GM21390 (cell line): ENCODE measurements at regions not wholly inside any gene's neighbourhood (a gene's known extent, or its start where the extent isn't known, plus 50 kb on each side); places are given as distances from the start of the nearest gene placed in this dataset.

Source experiments
- ATAC-seq: cut with Tn5 transposase; IDR thresholded peaks from one replicate; pipeline ENCODE4 v1.9.1; 2021; ENCODE audit not compliant: unreplicated experiment

- no peak for ATAC-seq
These were observed 108.2 kb upstream of the PROK2 start for GRCh38 chr3:71893122-71893521.

DNA sequence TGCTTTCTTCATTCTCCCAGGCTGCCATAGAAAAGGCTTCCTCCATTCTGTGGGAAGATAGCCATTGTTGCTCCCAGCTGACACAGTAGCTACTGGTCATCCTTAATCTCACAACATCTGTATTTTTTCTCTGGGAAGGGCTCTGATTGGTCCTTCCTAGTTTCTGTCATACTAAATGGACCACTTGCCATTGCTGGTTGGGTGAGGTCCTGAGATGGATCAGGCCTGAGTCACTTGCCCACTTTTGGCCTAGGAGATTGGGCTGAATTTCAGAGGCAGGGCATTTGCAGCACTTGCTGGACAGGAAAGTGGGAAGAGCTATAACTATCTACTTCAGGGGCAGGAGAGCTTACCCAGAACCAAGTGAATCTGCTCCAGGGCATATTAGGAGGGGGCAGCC is 106.5 kb upstream of the PROK2 start:
- ATAC-seq: no peak

- ATAC-seq: no peak
These were observed 105.5 kb upstream of the PROK2 start for GRCh38 chr3:71890356-71890931.

DNA sequence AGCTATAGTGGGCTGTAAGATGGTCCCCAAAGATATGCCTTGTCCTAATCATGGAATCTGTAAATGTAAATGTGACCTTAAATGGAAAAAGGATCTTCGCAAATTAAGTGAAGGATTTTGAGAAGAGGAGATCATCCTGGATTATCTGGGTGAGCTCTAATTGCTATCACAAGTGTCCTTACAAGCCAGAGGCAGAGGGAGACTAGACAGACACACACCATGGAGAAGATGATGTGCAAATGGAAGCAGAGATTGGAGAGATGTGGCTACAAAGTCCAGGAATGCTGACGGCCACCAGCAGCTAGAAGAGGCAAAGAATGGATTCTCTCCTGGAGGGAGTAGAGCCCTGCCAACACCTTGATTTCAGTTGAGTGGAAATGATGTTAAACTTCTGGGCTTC is 102.3 kb upstream of the PROK2 start:
- ATAC-seq: no peak

- ATAC-seq: no peak
These were observed 100.1 kb upstream of the PROK2 start for GRCh38 chr3:71885006-71885405.

DNA sequence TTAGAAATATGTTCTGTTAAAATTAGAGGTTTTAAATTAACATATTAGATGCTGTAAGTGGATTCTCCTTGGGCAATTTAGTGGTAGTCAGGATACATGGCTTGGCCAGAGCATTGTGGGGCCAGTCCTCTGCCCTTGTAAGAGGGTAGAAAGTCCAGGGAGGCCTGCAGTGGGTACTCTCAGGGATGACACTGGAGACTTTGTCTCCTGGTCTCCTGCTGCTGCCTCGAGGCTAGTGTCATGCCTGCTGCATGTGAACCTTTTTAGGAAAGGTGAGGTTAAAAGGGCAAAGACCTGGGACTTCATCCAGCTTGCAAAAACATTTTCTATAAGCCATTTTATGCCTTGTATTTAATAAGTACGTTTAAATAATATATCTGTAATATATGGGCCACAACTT is 96.8 kb upstream of the PROK2 start:
- ATAC-seq: no peak

- no peak for ATAC-seq
These were observed 96.1 kb upstream of the PROK2 start for GRCh38 chr3:71881041-71881440.

DNA sequence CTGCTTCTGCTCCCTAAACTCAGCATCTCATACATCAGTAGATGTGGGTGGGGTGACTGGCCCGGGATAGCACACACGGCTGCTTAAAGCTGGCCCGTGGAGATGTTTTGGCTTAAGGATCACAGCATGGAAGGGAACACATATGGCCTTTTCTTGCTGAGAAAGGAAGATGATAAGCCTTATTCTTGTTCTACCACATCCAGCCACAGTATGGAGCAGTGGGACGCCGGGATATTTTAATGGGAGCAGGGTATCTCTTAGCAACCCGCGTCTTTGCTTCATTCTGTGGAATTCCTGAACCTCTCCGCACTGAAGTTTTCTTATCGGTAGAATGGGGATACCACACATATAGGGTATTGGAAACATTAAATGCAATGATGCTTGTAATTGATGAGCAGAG is 94.1 kb upstream of the PROK2 start:
- no peak for ATAC-seq

DNA sequence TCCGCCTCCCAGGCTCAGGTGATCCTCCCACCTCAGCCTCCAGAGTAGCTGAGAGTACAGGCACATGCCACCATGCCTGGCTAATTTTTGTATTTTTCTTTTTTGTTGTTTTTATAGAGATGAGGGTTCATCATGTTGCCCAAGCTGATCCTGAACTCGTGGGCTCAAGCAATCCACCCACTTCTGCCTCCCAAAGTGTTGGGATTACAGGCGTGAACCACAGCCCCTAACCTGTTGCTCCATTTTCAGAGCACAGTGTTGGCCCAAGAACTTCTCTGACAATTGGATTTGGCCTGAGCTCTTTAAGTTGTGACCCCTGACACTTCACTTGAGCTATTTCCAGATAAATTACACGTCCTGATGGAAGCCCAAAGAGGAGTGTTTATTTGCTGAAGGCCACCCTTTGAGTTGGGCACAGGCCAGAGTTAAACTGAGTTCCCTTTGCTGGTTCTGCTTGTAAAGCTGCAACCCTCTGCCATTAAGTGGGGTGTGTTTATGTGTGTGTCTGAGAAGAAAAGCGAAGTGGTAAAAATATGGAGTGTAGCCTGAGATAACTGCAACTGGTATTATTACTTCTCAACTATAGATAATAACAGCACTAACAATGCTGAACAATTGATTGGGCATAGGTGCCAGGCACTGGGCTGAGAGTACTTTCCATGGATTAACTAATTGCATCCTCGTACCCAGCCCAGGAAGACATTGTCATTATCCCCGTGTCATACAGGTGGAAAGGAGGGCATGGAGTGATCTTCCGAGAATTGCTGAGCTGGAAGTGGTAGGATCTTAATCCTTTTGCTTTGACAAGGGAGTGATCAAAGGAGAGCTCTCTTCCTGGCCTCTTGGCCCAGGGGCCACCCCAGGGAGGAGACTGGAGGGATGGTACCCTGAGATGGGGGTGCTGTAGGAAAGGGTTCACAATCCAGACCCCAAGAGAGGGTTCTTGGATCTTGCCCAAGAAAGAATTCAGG is 91.5 kb upstream of the PROK2 start:
- ATAC-seq: no peak

- peak; percentile 96 for ATAC-seq
These were observed 90.6 kb upstream of the PROK2 start for GRCh38 chr3:71875461-71875947.

- ATAC-seq: no peak
These were observed 89.7 kb upstream of the PROK2 start for GRCh38 chr3:71874618-71875017.

DNA sequence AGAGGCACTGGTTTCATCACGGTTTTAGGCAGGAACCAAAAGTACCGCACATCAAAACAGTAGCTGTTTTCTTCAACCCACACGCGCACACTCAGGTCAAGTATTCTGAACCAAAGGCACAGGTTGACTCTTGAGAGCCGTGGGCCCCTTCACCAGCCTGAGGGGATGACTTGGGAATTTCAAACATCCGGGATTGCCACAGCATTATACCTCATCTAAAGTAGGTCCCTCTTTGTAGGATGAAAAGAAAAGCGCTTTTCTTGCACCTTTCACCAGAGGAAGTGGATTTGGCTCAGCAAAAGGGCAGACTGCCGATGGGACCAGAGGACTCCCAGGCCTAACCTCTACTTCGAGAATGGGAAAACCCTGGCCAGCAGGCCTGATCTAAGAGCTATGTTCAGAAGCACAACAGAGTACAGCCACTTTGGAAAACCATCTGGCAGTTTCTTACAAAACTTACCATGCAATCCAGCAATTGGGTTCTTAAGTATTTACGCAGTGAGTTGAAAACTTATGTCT is 88.2 kb upstream of the PROK2 start:
- no peak for ATAC-seq

DNA sequence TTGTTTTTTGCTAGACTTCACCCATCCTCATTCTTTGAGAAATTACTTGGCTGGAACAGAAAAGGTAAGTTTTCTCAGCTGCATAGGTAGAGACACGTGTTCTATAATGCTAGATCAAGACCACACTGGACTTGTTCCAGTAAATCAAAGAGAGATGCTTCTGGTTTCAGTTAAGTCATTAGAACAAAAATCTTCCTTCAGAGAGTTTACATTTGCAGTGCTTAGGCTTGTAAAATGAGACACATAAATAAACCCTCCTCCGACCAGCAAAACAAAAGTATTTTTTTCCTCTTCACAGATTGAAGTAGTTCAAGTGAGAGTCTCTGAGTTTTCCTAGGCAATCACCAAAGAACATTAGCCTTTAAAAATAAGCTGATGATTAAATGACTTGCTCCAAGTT is 87.3 kb upstream of the PROK2 start:
- ATAC-seq: no peak

- ATAC-seq: no peak
These were observed 86.1 kb upstream of the PROK2 start for GRCh38 chr3:71870966-71871512.

GRCh38 chr3:71868876-71869275 is 83.9 kb upstream of the PROK2 start:
- no peak for ATAC-seq

DNA sequence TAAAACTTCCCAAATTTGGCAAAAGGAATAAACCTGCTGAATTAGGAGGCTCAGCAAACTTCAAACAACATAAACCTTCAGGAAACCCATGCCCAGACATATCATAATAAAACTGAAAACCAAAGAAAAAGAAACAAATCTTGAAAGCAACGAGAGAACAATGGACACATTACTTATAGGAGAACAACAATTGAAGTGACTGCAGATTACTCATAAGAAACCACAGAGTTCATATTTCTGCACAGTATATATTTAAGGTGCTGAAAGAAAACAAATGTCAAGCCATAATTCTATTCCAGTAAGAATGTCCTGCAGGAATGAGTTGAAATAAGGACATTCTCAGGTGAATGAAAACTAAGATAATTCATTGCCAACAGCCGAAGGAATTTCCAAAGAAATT is 80.8 kb upstream of the PROK2 start:
- ATAC-seq: no peak

- ATAC-seq: no peak
These were observed 78.7 kb upstream of the PROK2 start for GRCh38 chr3:71863563-71864190.

GRCh38 chr3:71862371-71863140 is 77.6 kb upstream of the PROK2 start:
- ATAC-seq: no peak

DNA sequence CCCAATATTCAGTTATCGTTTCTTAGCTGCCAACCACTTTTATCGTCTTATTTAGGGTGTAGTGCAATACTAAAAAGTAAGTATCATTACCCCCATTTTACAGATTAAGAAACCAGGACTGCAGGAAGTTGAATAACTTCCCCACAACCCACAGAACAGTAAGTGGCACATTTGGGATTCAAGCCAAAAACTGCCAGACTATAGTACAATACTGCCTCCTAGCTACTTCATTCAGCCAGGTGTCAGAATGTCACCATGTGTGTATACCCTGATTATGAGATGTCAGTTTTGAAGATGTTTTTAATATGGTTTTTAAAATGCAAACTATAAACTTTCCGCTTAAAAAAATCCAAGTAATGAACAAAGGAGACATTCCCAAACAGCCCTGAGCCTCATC is 74.2 kb upstream of the PROK2 start:
- ATAC-seq: no peak

- ATAC-seq: no peak
These were observed 73.7 kb upstream of the PROK2 start for GRCh38 chr3:71858503-71859122.
